B cell (primary cell): ENCODE measurements at regions not wholly inside any gene's neighbourhood (a gene's known extent, or its start where the extent isn't known, plus 50 kb on each side); places are given as distances from the start of the nearest gene placed in this dataset.

Experiments used
- CTCF ChIP-seq: fragments of 200-600 bp; IDR thresholded peaks from one replicate; pipeline ENCODE4 v1.8.0; 2022; ENCODE audit warnings: antibody characterized with exemption, mild to moderate bottlenecking
- EZH2 ChIP-seq: IDR thresholded peaks from 2 replicates; pipeline ENCODE4 v1.6.1; 2012; ENCODE audit warnings: borderline replicate concordance, low read depth, mild to moderate bottlenecking, moderate library complexity, low read length; ENCODE audit not compliant: insufficient read depth, poor library complexity, severe bottlenecking

- TF ChIP-seq CTCF, result no peak
- TF ChIP-seq EZH2, result no peak
Observed at GRCh38 chr16:59146140-59146539, 412.0 kb upstream of the GOT2 start.
